ENCODE measurements at regions not wholly inside any gene's neighbourhood (a gene's known extent, or its start where the extent isn't known, plus 50 kb on each side); places are given as distances from the start of the nearest gene placed in this dataset.
"Not testable (repeated sequence)": the region's sequence is repeated elsewhere in the genome, so short reads cannot be mapped to it uniquely, and the experiment has no call there.

GRCh38 chr6:99143108-99143861, 195.5 kb upstream of the FBXL4 start:
- no peaks in the 10 kb centered on the region for H3K9me3 Mint-ChIP-seq
- peaks cover 1% of the 10 kb centered on the region for H3K27me3 Mint-ChIP-seq (ENCODE audit: insufficient read depth)
- H3K27ac Mint-ChIP-seq: no peak overlapping the region
- no peaks in the 10 kb centered on the region for H3K4me1 Mint-ChIP-seq (ENCODE audit: low read depth)
- DNase-seq: no peak
- H3K4me3 Mint-ChIP-seq: no peak overlapping the region
- H3K36me3 Mint-ChIP-seq (ENCODE audit: low read depth): no peaks in the 10 kb centered on the region
- TF ChIP-seq, protein P1, sequence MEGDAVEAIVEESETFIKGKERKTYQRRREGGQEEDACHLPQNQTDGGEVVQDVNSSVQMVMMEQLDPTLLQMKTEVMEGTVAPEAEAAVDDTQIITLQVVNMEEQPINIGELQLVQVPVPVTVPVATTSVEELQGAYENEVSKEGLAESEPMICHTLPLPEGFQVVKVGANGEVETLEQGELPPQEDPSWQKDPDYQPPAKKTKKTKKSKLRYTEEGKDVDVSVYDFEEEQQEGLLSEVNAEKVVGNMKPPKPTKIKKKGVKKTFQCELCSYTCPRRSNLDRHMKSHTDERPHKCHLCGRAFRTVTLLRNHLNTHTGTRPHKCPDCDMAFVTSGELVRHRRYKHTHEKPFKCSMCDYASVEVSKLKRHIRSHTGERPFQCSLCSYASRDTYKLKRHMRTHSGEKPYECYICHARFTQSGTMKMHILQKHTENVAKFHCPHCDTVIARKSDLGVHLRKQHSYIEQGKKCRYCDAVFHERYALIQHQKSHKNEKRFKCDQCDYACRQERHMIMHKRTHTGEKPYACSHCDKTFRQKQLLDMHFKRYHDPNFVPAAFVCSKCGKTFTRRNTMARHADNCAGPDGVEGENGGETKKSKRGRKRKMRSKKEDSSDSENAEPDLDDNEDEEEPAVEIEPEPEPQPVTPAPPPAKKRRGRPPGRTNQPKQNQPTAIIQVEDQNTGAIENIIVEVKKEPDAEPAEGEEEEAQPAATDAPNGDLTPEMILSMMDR (IDR thresholded peaks at IDR 0.05): no peak

DNA sequence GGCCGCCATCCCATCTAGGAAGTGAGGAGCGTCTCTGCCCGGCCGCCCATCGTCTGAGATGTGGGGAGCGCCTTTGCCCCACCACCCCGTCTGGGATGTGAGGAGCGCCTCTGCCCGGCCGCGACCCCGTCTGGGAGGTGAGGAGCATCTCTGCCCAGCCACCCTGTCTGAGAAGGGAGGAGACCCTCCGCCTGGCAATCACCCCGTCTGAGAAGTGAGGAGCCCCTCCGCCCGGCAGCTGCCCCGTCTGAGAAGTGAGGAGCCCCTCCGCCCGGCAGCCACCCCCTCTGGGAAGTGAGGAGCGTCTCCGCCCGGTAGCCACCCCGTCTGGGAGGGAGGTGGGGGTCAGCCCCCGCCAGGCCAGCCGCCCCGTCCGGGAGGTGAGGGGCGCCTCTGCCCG, 194.2 kb upstream of the FBXL4 start:
- not testable (repeated sequence) for H3K9me3 Mint-ChIP-seq; DNase-seq; H3K27me3 Mint-ChIP-seq (ENCODE audit: insufficient read depth); H3K36me3 Mint-ChIP-seq (ENCODE audit: low read depth); H3K27ac Mint-ChIP-seq; H3K4me3 Mint-ChIP-seq; H3K4me1 Mint-ChIP-seq (ENCODE audit: low read depth)

DNA sequence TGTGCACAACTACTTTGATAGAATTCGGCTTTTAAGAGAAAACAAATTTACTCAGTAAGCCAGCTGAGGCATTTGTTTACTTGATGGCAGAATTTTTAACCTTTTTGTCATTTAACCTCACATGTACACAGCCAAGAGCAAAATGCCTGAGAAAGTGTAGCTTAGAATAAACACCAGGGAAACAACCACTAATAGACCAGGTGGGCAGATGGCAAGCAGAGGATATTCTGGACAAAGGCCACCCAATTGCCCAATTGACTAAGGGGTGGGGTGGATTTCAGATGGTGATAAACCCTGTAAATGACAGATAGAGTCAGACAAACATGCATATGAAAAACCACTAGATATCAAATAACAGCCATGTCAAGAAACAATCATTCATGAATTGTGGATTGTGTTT, 190.7 kb upstream of the FBXL4 start:
- Mint-ChIP-seq H3K27ac (no peak overlapping the region), H3K9me3 (no peaks in the 10 kb centered on the region), H3K27me3 (ENCODE audit: insufficient read depth) (peaks cover 1% of the 10 kb centered on the region; the same call in 1 of the 2 replicates), H3K4me1 (ENCODE audit: low read depth) (no peaks in the 10 kb centered on the region), H3K4me3 (no peak overlapping the region), H3K36me3 (ENCODE audit: low read depth) (no peaks in the 10 kb centered on the region)
- TF ChIP-seq, protein P1 (IDR thresholded peaks at IDR 0.05): no peak
- DNase-seq: no peak

GRCh38 chr6:99137314-99137713, 189.6 kb upstream of the FBXL4 start:
- Mint-ChIP-seq H3K9me3 (no peaks in the 10 kb centered on the region), H3K36me3 (ENCODE audit: low read depth) (no peaks in the 10 kb centered on the region), H3K4me3 (no peak overlapping the region), H3K4me1 (ENCODE audit: low read depth) (no peaks in the 10 kb centered on the region), H3K27ac (no peak overlapping the region), H3K27me3 (ENCODE audit: insufficient read depth) (peaks cover 1% of the 10 kb centered on the region; the same call in 1 of the 2 replicates)
- no peak for DNase-seq
- TF ChIP-seq, protein P1 (IDR thresholded peaks at IDR 0.05): no peak

- Mint-ChIP-seq H3K9me3 (no peaks in the 10 kb centered on the region), H3K27ac (no peak overlapping the region), H3K27me3 (ENCODE audit: insufficient read depth) (peaks cover 3% of the 10 kb centered on the region; the same call in 1 of the 2 replicates), H3K36me3 (ENCODE audit: low read depth) (no peaks in the 10 kb centered on the region), H3K4me3 (no peak overlapping the region), H3K4me1 (ENCODE audit: low read depth) (no peaks in the 10 kb centered on the region)
- DNase-seq: no peak
- TF ChIP-seq, protein P1 (IDR thresholded peaks at IDR 0.05): no peak
Observed at GRCh38 chr6:99136488-99136887, 188.7 kb upstream of the FBXL4 start.

DNA sequence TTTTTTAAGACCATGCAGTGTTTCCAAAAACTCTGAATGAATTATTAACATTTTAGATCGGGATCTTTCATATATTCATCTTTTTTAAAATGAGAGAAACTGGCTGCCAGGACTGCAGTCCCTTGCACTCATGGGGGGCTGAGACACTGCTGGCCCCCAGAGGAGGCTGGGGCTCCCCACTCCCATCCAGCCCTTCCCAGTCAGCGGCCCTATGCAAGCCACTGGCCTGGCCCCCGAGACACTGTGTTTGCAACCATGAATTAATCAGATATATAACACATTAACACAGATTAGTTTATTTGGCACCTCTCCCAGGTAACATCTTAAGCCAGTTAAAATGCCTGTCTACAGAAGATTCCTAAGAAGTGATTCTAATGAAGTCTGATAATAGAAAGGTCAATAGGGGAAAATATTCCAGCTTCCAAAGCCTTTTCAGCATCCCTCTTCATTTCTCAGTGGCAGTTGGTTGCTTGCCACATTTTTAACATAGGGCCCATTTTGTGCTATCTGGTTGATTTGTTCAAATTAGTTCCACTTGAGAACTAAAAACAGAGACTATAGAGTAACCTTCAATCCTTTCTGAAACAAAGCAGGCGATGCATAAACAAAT, 184.4 kb upstream of the FBXL4 start:
- Mint-ChIP-seq H3K27ac (no peak overlapping the region), H3K36me3 (ENCODE audit: low read depth) (no peaks in the 10 kb centered on the region), H3K4me3 (no peak overlapping the region), H3K27me3 (ENCODE audit: insufficient read depth) (peaks cover 7% of the 10 kb centered on the region), H3K9me3 (no peaks in the 10 kb centered on the region), H3K4me1 (ENCODE audit: low read depth) (no peaks in the 10 kb centered on the region)
- no peak for DNase-seq
- TF ChIP-seq, protein P1 (IDR thresholded peaks at IDR 0.05): no peak
